Chondrocyte (in vitro differentiated cells): ENCODE measurements at regions not wholly inside any gene's neighbourhood (a gene's known extent, or its start where the extent isn't known, plus 50 kb on each side); places are given as distances from the start of the nearest gene placed in this dataset.
"Not testable (repeated sequence)": the region's sequence is repeated elsewhere in the genome, so short reads cannot be mapped to it uniquely, and the experiment has no call there.

Experiments used
- DNase-seq: peaks from one replicate; pipeline ENCODE4 v3.0.0; 2021; ENCODE audit warnings: mixed read lengths, low spot score
- H3K27ac Mint-ChIP-seq: one replicate; pipeline ENCODE4 v1.8.0; 2021; ENCODE audit warnings: mild to moderate bottlenecking, moderate library complexity, mixed read lengths; ENCODE audit not compliant: unreplicated experiment
- H3K27me3 Mint-ChIP-seq: 2 replicates; pipeline ENCODE4 v1.8.0; 2021; ENCODE audit warnings: low read depth, mixed read lengths
- H3K36me3 Mint-ChIP-seq: 2 replicates; pipeline ENCODE4 v1.8.0; 2021; ENCODE audit warnings: low read depth, mixed read lengths
- H3K4me1 Mint-ChIP-seq: 2 replicates; pipeline ENCODE4 v1.8.0; 2021; ENCODE audit warnings: low read depth, mild to moderate bottlenecking, mixed read lengths
- H3K4me3 Mint-ChIP-seq: one replicate; pipeline ENCODE4 v1.8.0; 2021; ENCODE audit warnings: mild to moderate bottlenecking, moderate library complexity, mixed read lengths; ENCODE audit not compliant: unreplicated experiment
- H3K9me3 Mint-ChIP-seq: 2 replicates; pipeline ENCODE4 v1.8.0; 2021; ENCODE audit warnings: low read depth, mixed read lengths
- CTCF ChIP-seq: fragments of 200-600 bp; sonication (generic); IDR thresholded peaks from 2 replicates; pipeline ENCODE4 v1.5.0; 2021; ENCODE audit warnings: antibody characterized with exemption, mild to moderate bottlenecking, moderate library complexity

GRCh38 chr2:129823044-129823443 lies 156.4 kb upstream of the RAB6C start:
- DNase-seq, result no peak
- Mint-ChIP-seq H3K27ac (no peak overlapping the region), H3K4me1 (no peaks in the 10 kb centered on the region)

DNA sequence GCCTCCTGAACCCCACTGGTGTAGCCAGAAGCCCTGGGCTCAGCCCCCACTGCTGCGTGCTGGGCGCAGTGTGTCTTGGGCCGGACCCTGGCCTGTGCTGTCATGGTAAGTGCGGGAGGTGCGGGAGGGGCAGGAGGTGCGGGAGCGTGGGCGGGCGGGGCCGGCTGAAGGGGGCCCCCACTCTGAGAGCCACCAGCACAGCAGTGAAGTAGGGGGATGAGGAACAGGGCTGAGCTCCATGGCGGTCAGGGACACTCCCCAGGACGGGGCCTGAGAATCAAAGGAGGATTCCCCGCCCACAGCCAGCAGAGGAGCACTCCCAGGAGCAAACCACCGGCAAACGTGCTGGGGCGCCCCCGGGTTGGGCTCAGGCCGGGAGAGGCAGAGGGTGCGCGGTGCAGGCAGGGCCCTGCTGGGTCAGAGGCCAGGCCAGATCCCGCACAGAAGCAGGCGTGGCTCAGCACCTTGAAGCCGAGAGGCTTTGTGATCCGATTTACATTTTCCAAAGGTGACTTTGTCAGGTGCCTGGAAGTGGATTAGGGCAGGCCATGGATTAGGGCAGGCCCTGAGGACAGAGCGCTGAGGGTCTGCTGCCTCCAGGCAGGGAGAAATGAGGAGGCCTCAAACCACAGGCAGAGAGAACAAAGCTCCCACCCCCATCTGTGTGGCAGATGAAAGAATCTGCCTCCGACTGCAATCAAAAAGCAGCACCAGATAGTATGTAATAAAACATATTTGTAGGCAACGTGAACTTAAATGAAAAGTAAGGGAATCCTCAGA lies 152.0 kb upstream of the RAB6C start:
- H3K27ac Mint-ChIP-seq, result no peak overlapping the region
- no peak for TF ChIP-seq CTCF
- peaks cover 9% of the 10 kb centered on the region for H3K27me3 Mint-ChIP-seq
- H3K9me3 Mint-ChIP-seq, result peaks cover 25% of the 10 kb centered on the region
- H3K4me1 Mint-ChIP-seq, result no peaks in the 10 kb centered on the region
- DNase-seq, result no peak
- peaks cover 4% of the 10 kb centered on the region for H3K36me3 Mint-ChIP-seq
- no peak overlapping the region for H3K4me3 Mint-ChIP-seq

More at GRCh38 chr2:129823044-129823443, 156.4 kb upstream of the RAB6C start:
- Mint-ChIP-seq H3K4me3 (no peak overlapping the region), H3K9me3 (no peaks in the 10 kb centered on the region), H3K36me3 (no peaks in the 10 kb centered on the region), H3K27me3 (peaks cover 1% of the 10 kb centered on the region)
- no peak for TF ChIP-seq CTCF

GRCh38 chr2:129828792-129829191 lies 150.7 kb upstream of the RAB6C start:
- H3K27ac Mint-ChIP-seq, result no peak overlapping the region
- no peak overlapping the region for H3K4me3 Mint-ChIP-seq
- peaks cover 27% of the 10 kb centered on the region for H3K9me3 Mint-ChIP-seq
- H3K36me3 Mint-ChIP-seq, result peaks cover 4% of the 10 kb centered on the region
- TF ChIP-seq CTCF, result no peak
- no peaks in the 10 kb centered on the region for H3K4me1 Mint-ChIP-seq
- no peak for DNase-seq
- peaks cover 9% of the 10 kb centered on the region for H3K27me3 Mint-ChIP-seq

DNA sequence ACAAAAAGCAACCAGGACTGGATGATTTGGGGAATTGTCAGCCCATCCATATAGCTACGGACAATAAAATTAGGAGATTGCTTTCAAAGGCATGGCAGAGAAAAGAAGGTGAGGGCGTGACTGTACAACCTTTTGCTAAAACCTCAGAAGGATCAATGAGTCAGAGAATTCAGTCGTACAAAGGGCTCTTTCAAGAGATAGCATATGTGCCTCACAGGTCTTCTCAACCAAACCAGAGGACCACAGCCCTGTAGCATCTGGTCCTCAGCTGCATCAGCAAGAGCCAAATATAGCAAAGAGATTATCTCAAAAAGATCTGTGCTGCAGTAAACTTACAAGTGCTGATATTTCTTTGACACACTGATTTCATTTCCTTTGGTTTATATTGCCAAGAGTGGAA lies 149.9 kb upstream of the RAB6C start:
- no peak for TF ChIP-seq CTCF
- H3K9me3 Mint-ChIP-seq, result peaks cover 27% of the 10 kb centered on the region
- peaks cover 9% of the 10 kb centered on the region for H3K27me3 Mint-ChIP-seq
- no peak overlapping the region for H3K27ac Mint-ChIP-seq
- no peak for DNase-seq
- H3K36me3 Mint-ChIP-seq, result peaks cover 4% of the 10 kb centered on the region
- no peaks in the 10 kb centered on the region for H3K4me1 Mint-ChIP-seq
- H3K4me3 Mint-ChIP-seq, result no peak overlapping the region

GRCh38 chr2:129831018-129831417 lies 148.4 kb upstream of the RAB6C start:
- no peak overlapping the region for H3K4me3 Mint-ChIP-seq
- no peak for TF ChIP-seq CTCF
- H3K4me1 Mint-ChIP-seq, result no peaks in the 10 kb centered on the region
- DNase-seq, result no peak
- peaks cover 4% of the 10 kb centered on the region for H3K36me3 Mint-ChIP-seq
- H3K27ac Mint-ChIP-seq, result no peak overlapping the region
- peaks cover 9% of the 10 kb centered on the region for H3K27me3 Mint-ChIP-seq
- H3K9me3 Mint-ChIP-seq, result peaks cover 27% of the 10 kb centered on the region

DNA sequence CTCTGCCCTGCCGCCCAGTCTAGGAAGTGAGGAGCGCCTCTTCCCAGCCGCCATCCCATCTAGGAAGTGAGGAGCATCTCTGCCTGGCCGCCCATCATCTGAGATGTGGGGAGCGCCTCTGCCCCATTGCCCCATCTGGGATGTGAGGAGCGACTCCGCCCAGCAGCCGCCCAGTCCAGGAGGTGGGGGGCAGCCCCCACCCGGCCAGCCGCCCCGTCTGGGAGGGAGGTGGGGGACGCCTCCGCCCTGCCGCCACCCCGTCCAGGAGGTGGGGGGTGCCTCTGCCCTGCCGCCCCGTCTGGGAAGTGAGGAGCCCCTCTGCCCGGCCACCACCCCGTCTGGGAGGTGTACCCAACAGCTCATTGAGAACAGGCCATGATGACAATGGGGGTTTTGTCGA lies 146.0 kb upstream of the RAB6C start:
- H3K4me3 Mint-ChIP-seq, result not testable (repeated sequence)

More for the DNA sequence above, 146.0 kb upstream of the RAB6C start:
- not testable (repeated sequence) for H3K27me3 Mint-ChIP-seq, DNase-seq, H3K36me3 Mint-ChIP-seq, H3K4me1 Mint-ChIP-seq, H3K27ac Mint-ChIP-seq
- H3K9me3 Mint-ChIP-seq, result peaks cover 27% of the 10 kb centered on the region
